ENCODE measurements at regions not wholly inside any gene's neighbourhood (a gene's known extent, or its start where the extent isn't known, plus 50 kb on each side); places are given as distances from the start of the nearest gene placed in this dataset.

- Histone ChIP-seq H3K36me3 (ENCODE audit: insufficient read depth, low read length) (no peaks in the 10 kb centered on the region), H3K79me2 (ENCODE audit: insufficient read depth, low read depth, low read length) (no peaks in the 10 kb centered on the region), H3K9me2 (ENCODE audit: insufficient read depth, low read length) (no peaks in the 10 kb centered on the region), H3K4me3 (ENCODE audit: low read depth, low read length, poor library complexity, severe bottlenecking) (no peak overlapping the region), H3K27ac (ENCODE audit: low read depth, low read length, poor library complexity, severe bottlenecking) (no peak overlapping the region), H3K4me2 (ENCODE audit: low read length) (peak overlapping the region; percentile 37; the same call in 1 of the 2 replicates), H4K20me1 (ENCODE audit: insufficient read depth, low read length) (no peaks in the 10 kb centered on the region), H2AFZ (ENCODE audit: low read length) (peak overlapping the region; percentile 49; the same call in 1 of the 2 replicates), H3K9me3 (ENCODE audit: low read length) (no peaks in the 10 kb centered on the region), H3K4me1 (ENCODE audit: insufficient read depth, low read length, poor library complexity, severe bottlenecking) (peaks cover 57% of the 10 kb centered on the region)
- intact Hi-C loops (cut with micrococcal nuclease; ENCODE audit: unreplicated experiment), result no loop called here
- no TSS peak for BruUV-seq (replicated peaks)
- TF ChIP-seq EZH2phosphoT487 (IDR thresholded peaks at IDR 0.05; ENCODE audit: borderline replicate concordance, low read depth, low read length) (no peak), CTCF (conservative IDR thresholded peaks at IDR 0.05; ENCODE audit: low read length) (no peak)
- CTCF ChIA-PET (ENCODE audit: unreplicated experiment), result interaction anchor here (1.5 kb wide), 1 partner anchor 24 kb away, joined by 3 read pairs; no protein-coding TSS in a partner anchor
- POLR2A ChIA-PET, result interaction anchor here (0.6 to 3.6 kb wide), 10 partner anchors 12 to 351 kb away, joined by 3 to 18 read pairs (median 4); no protein-coding TSS in a partner anchor
- DNase-seq (ENCODE audit: low spot score), result no peak
Measured at GRCh38 chr2:3130444-3130843, 247.2 kb downstream of the EIPR1 start.

- H3K79me2 ChIP-seq (ENCODE audit: insufficient read depth, low read depth, low read length), result no peaks in the 10 kb centered on the region
Measured at GRCh38 chr2:3129867-3130266, 247.8 kb downstream of the EIPR1 start.

More at GRCh38 chr2:3129867-3130266, 247.8 kb downstream of the EIPR1 start:
- DNase-seq (ENCODE audit: low spot score), result no peak
- Histone ChIP-seq H4K20me1 (ENCODE audit: insufficient read depth, low read length) (no peaks in the 10 kb centered on the region), H3K4me2 (ENCODE audit: low read length) (peak overlapping the region; percentile 37; the same call in 1 of the 2 replicates), H3K36me3 (ENCODE audit: insufficient read depth, low read length) (no peaks in the 10 kb centered on the region), H3K4me1 (ENCODE audit: insufficient read depth, low read length, poor library complexity, severe bottlenecking) (peaks cover 57% of the 10 kb centered on the region), H3K27ac (ENCODE audit: low read depth, low read length, poor library complexity, severe bottlenecking) (no peak overlapping the region), H3K9me3 (ENCODE audit: low read length) (no peaks in the 10 kb centered on the region), H3K9me2 (ENCODE audit: insufficient read depth, low read length) (no peaks in the 10 kb centered on the region), H2AFZ (ENCODE audit: low read length) (peak overlapping the region; percentile 49; the same call in 1 of the 2 replicates), H3K4me3 (ENCODE audit: low read depth, low read length, poor library complexity, severe bottlenecking) (no peak overlapping the region)
- intact Hi-C loops (cut with micrococcal nuclease; ENCODE audit: unreplicated experiment), result no loop called here
- BruUV-seq (replicated peaks), result no TSS peak
- CTCF ChIA-PET (ENCODE audit: unreplicated experiment), result interaction anchor here (1.5 kb wide), 1 partner anchor 24 kb away, joined by 3 read pairs; no protein-coding TSS in a partner anchor
- no peak for TF ChIP-seq CTCF (conservative IDR thresholded peaks at IDR 0.05; ENCODE audit: low read length)
- no peak for TF ChIP-seq EZH2phosphoT487 (IDR thresholded peaks at IDR 0.05; ENCODE audit: borderline replicate concordance, low read depth, low read length)
- POLR2A ChIA-PET, result interaction anchor here (0.7 to 3.6 kb wide), 7 partner anchors 15 to 351 kb away, joined by 3 to 18 read pairs (median 3); no protein-coding TSS in a partner anchor
